Endothelial cell of hepatic sinusoid (primary cell): ENCODE measurements at regions not wholly inside any gene's neighbourhood (a gene's known extent, or its start where the extent isn't known, plus 50 kb on each side); places are given as distances from the start of the nearest gene placed in this dataset.
"Not testable (repeated sequence)": the region's sequence is repeated elsewhere in the genome, so short reads cannot be mapped to it uniquely, and the experiment has no call there.

Source experiments
- in situ Hi-C: cut with HindIII; loops from 2 replicates; pipeline ENCODE4 v1.10.0; 2017; ENCODE audit warnings: low sequenced_read_pairs

DNA sequence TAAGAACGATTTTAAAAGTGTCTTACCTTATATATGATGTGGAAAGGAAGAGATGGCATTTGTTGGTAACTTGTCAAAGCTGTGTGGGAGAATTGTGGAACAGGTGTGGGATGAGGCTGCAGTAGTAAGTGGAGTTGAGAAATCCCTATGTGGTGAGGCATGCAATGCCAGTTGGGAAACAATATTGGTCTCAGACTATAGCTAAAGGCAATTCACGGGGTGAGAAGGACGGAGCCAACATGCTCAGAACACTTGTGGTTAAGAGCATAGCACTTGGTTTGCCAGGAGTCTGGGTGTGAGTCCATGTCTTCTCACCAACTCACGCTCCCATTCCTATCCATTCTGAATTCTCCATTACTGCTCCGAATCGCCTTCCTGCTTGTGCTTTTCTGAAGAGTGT lies 615.6 kb upstream of the ADAMTS9 start:
- in situ Hi-C loops = no loop called here

- in situ Hi-C loops = no loop called here
Measured at GRCh38 chr3:65291448-65292125, 603.8 kb upstream of the ADAMTS9 start.

- in situ Hi-C loops = no loop called here
Measured at GRCh38 chr3:65288776-65289175, 601.0 kb upstream of the ADAMTS9 start.

GRCh38 chr3:65285956-65286355 lies 598.2 kb upstream of the ADAMTS9 start:
- in situ Hi-C loops = no loop called here

DNA sequence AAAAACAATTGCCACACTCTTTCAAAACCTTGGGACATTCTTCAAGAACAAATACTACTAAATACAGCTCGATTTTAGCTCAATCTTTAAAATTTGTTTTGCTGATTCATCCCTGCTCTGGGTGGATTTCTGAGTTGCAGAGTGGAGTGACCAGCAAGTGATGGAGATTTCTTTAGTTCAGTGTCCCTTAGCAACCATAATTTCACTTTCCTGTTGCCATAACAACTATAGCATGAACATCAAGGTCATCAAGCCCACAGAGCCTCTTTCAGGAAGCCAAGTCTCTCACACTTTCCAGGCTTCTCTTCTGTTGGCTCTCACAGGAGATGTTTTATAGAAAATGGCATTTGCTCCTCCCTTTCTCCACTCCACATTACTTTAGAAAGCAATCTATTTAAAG lies 597.2 kb upstream of the ADAMTS9 start:
- in situ Hi-C loops = no loop called here

DNA sequence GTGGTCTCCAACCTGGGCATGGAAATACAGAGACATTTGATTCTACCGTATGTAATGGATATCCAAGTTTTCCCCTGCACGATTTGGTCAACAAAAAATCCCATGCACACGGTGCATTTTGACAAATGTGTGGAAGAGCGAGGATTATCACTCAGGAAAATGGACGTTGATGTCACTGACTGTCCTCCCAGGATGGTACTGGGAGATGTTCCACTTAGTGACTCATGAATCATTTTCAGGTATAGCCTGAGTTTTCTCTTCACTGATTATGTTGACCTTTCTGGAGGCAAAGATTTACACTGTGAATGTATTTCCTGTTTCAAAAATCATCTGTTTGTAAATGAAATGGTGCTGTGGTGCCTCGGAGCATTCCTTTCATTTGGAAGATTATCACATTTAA lies 596.7 kb upstream of the ADAMTS9 start:
- in situ Hi-C loops = no loop called here

DNA sequence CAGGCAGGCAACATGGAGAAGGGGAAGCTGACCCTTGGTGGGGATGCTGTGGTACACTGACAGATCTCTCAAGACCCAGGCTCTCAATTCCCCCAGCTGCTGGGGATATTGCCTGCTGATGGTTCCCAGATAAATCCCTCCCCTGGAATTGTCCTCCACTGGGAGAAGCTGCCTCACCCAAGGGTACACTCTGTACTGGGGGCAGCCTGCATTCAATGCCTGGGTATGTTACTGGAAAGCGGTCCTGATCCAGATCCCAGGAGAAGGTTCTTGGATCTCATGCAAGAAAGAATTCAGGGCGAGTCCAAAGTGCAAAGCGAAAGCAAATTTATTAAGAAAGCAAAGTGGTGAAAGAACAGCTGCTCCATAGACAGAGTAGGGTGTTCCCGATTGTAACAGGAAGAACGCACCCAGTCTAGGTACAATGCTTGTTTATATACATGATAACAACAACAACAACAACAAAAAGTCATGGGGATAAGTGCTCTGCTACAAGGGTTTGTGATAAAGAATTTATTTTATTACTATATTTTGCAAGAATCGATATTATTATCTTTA lies 591.5 kb upstream of the ADAMTS9 start:
- in situ Hi-C loops = no loop called here

GRCh38 chr3:65277798-65278197 lies 590.0 kb upstream of the ADAMTS9 start:
- in situ Hi-C loops = no loop called here

DNA sequence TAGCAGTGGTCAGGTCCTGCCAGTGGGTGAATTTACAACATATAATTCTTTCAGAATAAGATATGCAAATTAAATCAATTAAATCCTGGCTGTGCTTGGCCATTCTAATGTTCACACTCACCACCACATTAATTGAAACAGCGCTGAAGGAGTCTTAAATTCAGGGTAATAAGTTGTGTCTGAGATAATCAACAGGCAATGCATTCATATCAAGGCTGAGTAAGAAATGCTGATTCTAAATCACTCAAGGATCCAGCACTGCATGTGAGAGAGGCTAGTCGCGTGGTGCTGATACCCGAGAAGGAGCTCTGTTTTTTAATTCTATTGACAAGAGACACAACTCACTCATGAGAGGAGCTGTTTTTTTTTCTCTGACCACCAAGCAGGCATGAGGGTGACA lies 588.8 kb upstream of the ADAMTS9 start:
- in situ Hi-C loops = no loop called here

DNA sequence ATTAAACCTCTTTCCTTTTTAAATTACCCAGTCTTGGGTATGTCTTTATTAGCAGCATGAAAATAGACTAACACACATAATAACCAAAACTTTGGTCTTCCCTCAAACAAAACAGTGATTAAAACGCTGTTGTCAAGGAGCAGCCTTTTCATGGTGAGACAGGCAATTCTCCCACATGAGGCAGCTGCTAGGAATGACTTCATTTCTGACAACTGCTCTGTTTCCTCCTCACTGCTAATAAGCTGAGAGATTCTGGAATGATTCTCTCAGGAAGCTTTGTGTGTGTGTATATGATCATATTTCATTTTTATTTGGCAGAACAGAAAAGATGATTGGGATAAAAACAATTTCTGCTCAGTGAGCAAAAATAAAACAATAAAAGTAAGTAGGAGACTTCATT lies 580.6 kb upstream of the ADAMTS9 start:
- in situ Hi-C loops = no loop called here

DNA sequence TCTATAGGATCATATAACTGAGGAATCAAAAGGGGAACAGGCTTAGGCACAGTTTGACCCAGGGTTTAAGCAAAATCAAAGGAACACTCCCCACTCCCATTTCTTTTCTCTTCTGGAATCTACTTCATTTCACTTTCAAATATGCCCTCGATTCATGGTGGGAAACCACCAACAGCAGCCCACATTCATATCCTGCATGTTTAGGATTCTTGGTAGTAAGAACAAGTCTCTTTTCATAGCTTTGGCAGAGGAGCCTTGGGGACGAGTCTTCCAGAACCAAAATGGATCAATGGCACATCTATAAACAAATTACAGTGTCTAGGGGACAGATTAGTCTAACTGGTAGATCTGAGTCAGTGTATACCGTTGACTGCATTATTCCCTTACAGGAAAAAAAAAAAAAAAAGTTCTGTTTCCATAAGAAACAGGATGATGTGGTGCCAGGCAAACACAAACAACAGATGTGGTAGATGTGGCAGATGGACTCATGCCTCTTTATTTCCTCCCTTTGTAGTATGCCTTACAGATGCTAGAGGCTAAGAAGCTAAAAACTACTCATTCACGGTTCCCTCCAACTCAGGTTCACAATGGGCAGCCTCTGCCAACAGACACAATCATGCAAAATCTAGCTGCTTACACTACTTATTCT lies 578.3 kb upstream of the ADAMTS9 start:
- in situ Hi-C loops = no loop called here

GRCh38 chr3:65265511-65265910 lies 577.7 kb upstream of the ADAMTS9 start:
- in situ Hi-C loops = no loop called here

- in situ Hi-C loops = no loop called here
Measured at GRCh38 chr3:65262548-65262947, 574.7 kb upstream of the ADAMTS9 start.

- in situ Hi-C loops = no loop called here
Measured at GRCh38 chr3:65259946-65260345, 572.1 kb upstream of the ADAMTS9 start.

DNA sequence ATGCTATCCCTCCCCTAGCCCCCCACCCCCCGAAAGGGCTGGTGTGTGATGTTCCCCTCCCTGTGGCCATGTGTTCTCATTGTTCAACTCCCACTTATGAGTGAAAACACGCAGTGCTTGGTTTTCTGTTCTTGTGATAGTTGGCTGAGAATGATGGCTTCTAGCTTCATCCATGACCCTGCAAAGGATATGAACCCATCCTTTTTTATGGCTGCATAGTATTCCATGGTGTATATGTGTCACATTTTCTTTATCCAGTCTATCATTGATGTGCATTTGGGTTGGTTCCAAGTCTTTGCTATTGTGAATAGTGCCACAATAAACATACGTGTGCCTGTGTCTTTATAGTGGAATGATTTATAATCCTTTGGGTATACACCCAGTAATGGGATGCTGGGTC lies 565.1 kb upstream of the ADAMTS9 start:
- in situ Hi-C loops = not testable (repeated sequence)

GRCh38 chr3:65252266-65252665 lies 564.5 kb upstream of the ADAMTS9 start:
- in situ Hi-C loops = no loop called here

DNA sequence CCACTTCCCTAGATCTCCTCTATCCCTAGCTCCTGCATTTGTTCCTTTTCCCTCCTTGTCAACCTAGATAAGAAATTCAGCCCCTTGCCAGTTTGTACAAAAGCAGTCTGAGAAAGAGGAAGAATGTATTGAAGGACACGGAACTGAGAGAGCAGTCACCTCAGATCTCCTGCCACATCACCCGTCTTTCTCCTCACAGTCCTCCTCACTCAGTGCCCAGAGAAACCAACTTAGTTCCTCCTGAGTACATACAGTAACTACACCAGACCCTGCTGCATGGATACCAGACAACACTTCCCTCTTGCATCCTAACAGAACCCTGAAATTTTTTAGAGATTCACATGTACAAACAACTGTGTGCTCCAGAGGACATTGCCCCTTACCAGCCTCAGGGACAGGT lies 563.6 kb upstream of the ADAMTS9 start:
- in situ Hi-C loops = no loop called here

- in situ Hi-C loops = loop anchor here (10.0 kb wide), 1 partner anchor 712 kb away; no protein-coding TSS in a partner anchor
Measured at GRCh38 chr3:65246561-65246960, 558.8 kb upstream of the ADAMTS9 start.

DNA sequence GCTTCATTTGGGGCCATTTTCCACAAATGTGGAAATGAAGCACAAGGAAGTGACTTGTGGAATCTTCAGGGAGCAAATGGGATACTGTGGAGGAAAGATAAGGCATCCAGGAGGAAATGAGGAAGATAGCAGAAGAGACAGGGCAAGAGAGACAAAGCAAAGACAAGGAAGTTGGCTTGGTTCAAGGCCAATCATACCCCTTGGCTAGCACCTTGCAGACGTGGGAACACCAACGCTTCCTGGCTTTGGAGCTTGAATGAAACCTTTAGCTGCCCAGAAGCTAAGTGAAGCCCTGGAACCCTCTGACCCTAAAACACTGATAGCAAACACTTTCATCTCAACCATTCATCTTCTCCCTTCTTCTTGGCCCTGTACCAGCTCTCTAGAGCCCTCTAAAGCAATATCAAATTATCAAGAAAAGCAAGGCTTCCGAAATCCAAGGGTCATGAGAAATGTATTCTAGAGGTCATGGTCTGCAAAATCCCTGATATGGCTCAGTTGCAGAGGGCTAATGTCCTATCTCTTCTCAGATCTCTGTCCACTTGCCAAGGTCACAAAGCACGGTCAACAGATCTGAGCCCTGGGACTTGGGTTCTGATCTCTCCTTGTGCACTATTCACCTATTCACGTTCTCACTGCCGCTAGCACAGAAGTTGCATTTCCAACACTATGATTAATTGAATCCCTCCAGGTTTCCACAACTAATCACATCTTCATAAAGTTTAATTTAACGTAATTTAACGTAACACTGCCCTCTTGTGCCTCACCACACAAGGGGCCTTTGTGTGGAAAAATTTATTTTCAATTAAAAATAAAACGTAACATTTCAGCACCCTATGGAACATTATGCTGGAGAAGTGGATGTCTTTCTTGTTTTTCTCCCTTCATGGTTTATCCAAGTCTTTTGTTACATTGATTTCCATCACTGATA lies 557.6 kb upstream of the ADAMTS9 start:
- in situ Hi-C loops = loop anchor here (10.0 kb wide), 1 partner anchor 711 kb away; no protein-coding TSS in a partner anchor

DNA sequence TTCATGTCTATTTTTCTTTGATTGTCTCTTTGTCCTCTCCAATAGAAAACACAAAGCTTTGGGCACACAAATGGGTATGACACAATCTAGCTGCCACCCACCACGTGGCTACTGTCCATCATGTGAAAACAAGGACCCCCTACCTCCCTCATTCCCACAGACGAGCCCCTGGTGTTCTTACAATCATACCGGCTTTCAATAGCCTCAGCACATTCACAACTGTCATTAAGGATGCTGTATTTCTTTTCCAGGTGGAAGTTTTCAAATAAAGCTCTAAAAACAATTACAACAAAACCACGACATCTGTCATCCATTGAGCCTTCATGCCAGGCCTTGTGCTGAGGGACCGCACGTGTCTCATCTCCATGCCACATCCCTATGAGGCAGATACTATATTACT lies 552.6 kb upstream of the ADAMTS9 start:
- in situ Hi-C loops = loop anchor here (10.0 kb wide), 1 partner anchor 706 kb away; no protein-coding TSS in a partner anchor

GRCh38 chr3:65238652-65239051 lies 550.9 kb upstream of the ADAMTS9 start:
- in situ Hi-C loops = no loop called here
